SHP77 treated with DMSO at 0.1 percent for 48 hours (cell line): ENCODE measurements at regions not wholly inside any gene's neighbourhood (a gene's known extent, or its start where the extent isn't known, plus 50 kb on each side); places are given as distances from the start of the nearest gene placed in this dataset.
"Not testable (repeated sequence)": the region's sequence is repeated elsewhere in the genome, so short reads cannot be mapped to it uniquely, and the experiment has no call there.

Source experiments
- DNase-seq: peaks from one replicate; lab custom pipeline; 2025; lab: John Stamatoyannopoulos, UW

GRCh38 chr9:82726424-82727276 is 336.3 kb downstream of the RASEF start:
- DNase-seq, result no peak

- DNase-seq, result no peak
These were observed 333.8 kb downstream of the RASEF start for GRCh38 chr9:82729141-82729540.

GRCh38 chr9:82729991-82730589 is 332.9 kb downstream of the RASEF start:
- DNase-seq, result no peak

- no peak for DNase-seq
These were observed 330.0 kb downstream of the RASEF start for GRCh38 chr9:82732928-82733327.

GRCh38 chr9:82736126-82736525 is 326.8 kb downstream of the RASEF start:
- no peak for DNase-seq

GRCh38 chr9:82736701-82737100 is 326.2 kb downstream of the RASEF start:
- no peak for DNase-seq

- DNase-seq, result no peak
These were observed 317.0 kb downstream of the RASEF start for GRCh38 chr9:82745919-82746318.

GRCh38 chr9:82750411-82750913 is 312.5 kb downstream of the RASEF start:
- DNase-seq, result no peak

GRCh38 chr9:82757924-82758323 is 305.0 kb downstream of the RASEF start:
- no peak for DNase-seq

- no peak for DNase-seq
These were observed 301.9 kb downstream of the RASEF start for GRCh38 chr9:82761027-82761426.

GRCh38 chr9:82761956-82762355 is 301.0 kb downstream of the RASEF start:
- no peak for DNase-seq

GRCh38 chr9:82763656-82764055 is 299.3 kb downstream of the RASEF start:
- DNase-seq, result no peak

- no peak for DNase-seq
These were observed 298.8 kb downstream of the RASEF start for GRCh38 chr9:82764061-82764668.

GRCh38 chr9:82774707-82775231 is 288.2 kb downstream of the RASEF start:
- not testable (repeated sequence) for DNase-seq

- DNase-seq, result no peak
These were observed 286.4 kb downstream of the RASEF start for GRCh38 chr9:82776508-82776907.

GRCh38 chr9:82777366-82777765 is 285.6 kb downstream of the RASEF start:
- no peak for DNase-seq

GRCh38 chr9:82778923-82779322 is 284.0 kb downstream of the RASEF start:
- not testable (repeated sequence) for DNase-seq

- DNase-seq, result no peak
These were observed 282.9 kb downstream of the RASEF start for GRCh38 chr9:82780017-82780416.

- no peak for DNase-seq
These were observed 281.0 kb downstream of the RASEF start for GRCh38 chr9:82781921-82782392.

- no peak for DNase-seq
These were observed 279.9 kb downstream of the RASEF start for GRCh38 chr9:82783045-82783444.

- DNase-seq, result no peak
These were observed 278.4 kb downstream of the RASEF start for GRCh38 chr9:82784589-82784988.

- no peak for DNase-seq
These were observed 273.7 kb downstream of the RASEF start for GRCh38 chr9:82789155-82789824.
